ENCODE measurements at regions not wholly inside any gene's neighbourhood (a gene's known extent, or its start where the extent isn't known, plus 50 kb on each side); places are given as distances from the start of the nearest gene placed in this dataset.
A peak's percentile ranks its signal among the peaks of the same experiment; 100 is the strongest.

GRCh38 chr11:80886684-80887083 is 1445.9 kb upstream of the TENM4 start:
- Histone ChIP-seq H3K9me3 (ENCODE audit: control insufficient read depth in 4 of 4, insufficient read depth in 3 of 4, low read length in 3 of 4) (no peaks in the 10 kb centered on the region), H3K27ac (ENCODE audit: low read depth in 1 of 2, low read length in 1 of 2) (no peak overlapping the region), H3K36me3 (ENCODE audit: control insufficient read depth in 4 of 4, insufficient read depth in 4 of 4, low read length in 4 of 4) (no peaks in the 10 kb centered on the region), H3K4me3 (no peak overlapping the region), H3K9ac (ENCODE audit: insufficient read depth in 1 of 2, low read length in 2 of 2) (no peak overlapping the region), H3K4me1 (ENCODE audit: control insufficient read depth in 5 of 5, insufficient read depth in 5 of 5, low read length in 5 of 5) (no peaks in the 10 kb centered on the region), H3K27me3 (ENCODE audit: control insufficient read depth in 3 of 3, insufficient read depth in 3 of 3, low read length in 2 of 3) (no peaks in the 10 kb centered on the region)
- TF ChIP-seq CTCF (IDR thresholded peaks at IDR 0.05; ENCODE audit: control extremely low read depth, extremely low read depth) = no peak
- ATAC-seq (ENCODE audit: insufficient read depth, low FRiP score) (no peak), DNase-seq (no peak)

- H3K27ac ChIP-seq (ENCODE audit: low read depth in 1 of 2, low read length in 1 of 2) = no peak overlapping the region
- H3K4me1 ChIP-seq (ENCODE audit: control insufficient read depth in 5 of 5, insufficient read depth in 5 of 5, low read length in 5 of 5) = no peaks in the 10 kb centered on the region
- ATAC-seq (ENCODE audit: insufficient read depth, low FRiP score) = peak; percentile 47
- no peaks in the 10 kb centered on the region for H3K9me3 ChIP-seq (ENCODE audit: control insufficient read depth in 4 of 4, insufficient read depth in 3 of 4, low read length in 3 of 4)
- TF ChIP-seq CTCF (IDR thresholded peaks at IDR 0.05; ENCODE audit: control extremely low read depth, extremely low read depth) = no peak
- no peaks in the 10 kb centered on the region for H3K36me3 ChIP-seq (ENCODE audit: control insufficient read depth in 4 of 4, insufficient read depth in 4 of 4, low read length in 4 of 4)
- no peak overlapping the region for H3K4me3 ChIP-seq
- 60 to 74% methylated on average over 6 of the region's 6 CpGs for WGBS, 2 donors
- peak in 2 of 3 donors; percentile 9 to 42 for DNase-seq
- H3K9ac ChIP-seq (ENCODE audit: insufficient read depth in 1 of 2, low read length in 2 of 2) = no peak overlapping the region
- H3K27me3 ChIP-seq (ENCODE audit: control insufficient read depth in 3 of 3, insufficient read depth in 3 of 3, low read length in 2 of 3) = no peaks in the 10 kb centered on the region
Observed at GRCh38 chr11:80873310-80873999, 1432.6 kb upstream of the TENM4 start.

- Histone ChIP-seq H3K27ac (ENCODE audit: low read depth in 1 of 2, low read length in 1 of 2) (no peak overlapping the region), H3K9ac (ENCODE audit: insufficient read depth in 1 of 2, low read length in 2 of 2) (no peak overlapping the region), H3K9me3 (ENCODE audit: control insufficient read depth in 4 of 4, insufficient read depth in 3 of 4, low read length in 3 of 4) (no peaks in the 10 kb centered on the region), H3K36me3 (ENCODE audit: control insufficient read depth in 4 of 4, insufficient read depth in 4 of 4, low read length in 4 of 4) (no peaks in the 10 kb centered on the region), H3K27me3 (ENCODE audit: control insufficient read depth in 3 of 3, insufficient read depth in 3 of 3, low read length in 2 of 3) (no peaks in the 10 kb centered on the region), H3K4me3 (no peak overlapping the region), H3K4me1 (ENCODE audit: control insufficient read depth in 5 of 5, insufficient read depth in 5 of 5, low read length in 5 of 5) (no peaks in the 10 kb centered on the region)
- no peak for TF ChIP-seq CTCF (IDR thresholded peaks at IDR 0.05; ENCODE audit: control extremely low read depth, extremely low read depth)
- ATAC-seq (ENCODE audit: insufficient read depth, low FRiP score) = no peak
- no peak for DNase-seq
Observed at GRCh38 chr11:80872116-80872728, 1431.4 kb upstream of the TENM4 start.

Measured in lung (tissue), 11 donors.